GM12864 (cell line): ENCODE measurements at regions not wholly inside any gene's neighbourhood (a gene's known extent, or its start where the extent isn't known, plus 50 kb on each side); places are given as distances from the start of the nearest gene placed in this dataset.
"Not testable (repeated sequence)": the region's sequence is repeated elsewhere in the genome, so short reads cannot be mapped to it uniquely, and the experiment has no call there.

Experiments used
- DNase-seq: peaks from one replicate; pipeline ENCODE4 v3.0.0-alpha.2; 2011; ENCODE audit warnings: low read depth
- H3K4me3 ChIP-seq: 2 replicates; pipeline ENCODE4 v1.5.1; 2011; ENCODE audit warnings: mild to moderate bottlenecking, low read depth, low read length, control low read depth
- CTCF ChIP-seq: IDR thresholded peaks from 2 replicates; pipeline ENCODE4 v1.5.1; 2011; ENCODE audit warnings: low read depth, mild to moderate bottlenecking, moderate library complexity, low read length, control low read depth, inconsistent platforms; ENCODE audit errors: missing control alignments

GRCh38 chr14:92244805-92245204 lies 78.2 kb upstream of the SLC24A4 start:
- no peak for DNase-seq
- H3K4me3 ChIP-seq, result no peak overlapping the region
- TF ChIP-seq CTCF, result no peak

- DNase-seq, result no peak
- no peak overlapping the region for H3K4me3 ChIP-seq
- no peak for TF ChIP-seq CTCF
Measured at GRCh38 chr14:92247341-92247740, 75.6 kb upstream of the SLC24A4 start.

DNA sequence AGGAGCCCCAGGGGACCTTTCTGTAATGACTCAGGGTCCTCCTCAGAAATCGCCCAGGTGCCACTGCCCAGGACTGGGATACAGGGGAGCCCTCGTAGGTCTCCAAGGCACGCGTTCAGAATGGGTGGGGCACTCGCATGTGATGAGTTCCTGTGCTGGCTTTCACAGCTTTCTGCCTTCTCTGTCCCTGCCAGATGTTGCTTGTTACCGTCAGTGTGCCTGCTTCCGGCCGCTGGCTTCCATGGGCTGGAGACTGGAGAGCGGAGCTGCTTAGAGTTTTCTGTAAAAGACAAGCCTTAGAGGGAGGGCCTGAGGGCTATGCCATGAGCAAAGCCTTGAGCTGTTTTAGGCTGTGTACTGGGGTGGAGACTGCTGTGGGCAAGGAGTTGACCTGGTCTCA lies 75.0 kb upstream of the SLC24A4 start:
- DNase-seq, result no peak
- TF ChIP-seq CTCF, result no peak
- no peak overlapping the region for H3K4me3 ChIP-seq

- no peak for TF ChIP-seq CTCF
- DNase-seq, result no peak
- no peak overlapping the region for H3K4me3 ChIP-seq
Measured at GRCh38 chr14:92248696-92249095, 74.3 kb upstream of the SLC24A4 start.

GRCh38 chr14:92250366-92250765 lies 72.6 kb upstream of the SLC24A4 start:
- H3K4me3 ChIP-seq, DNase-seq: not testable (repeated sequence)

DNA sequence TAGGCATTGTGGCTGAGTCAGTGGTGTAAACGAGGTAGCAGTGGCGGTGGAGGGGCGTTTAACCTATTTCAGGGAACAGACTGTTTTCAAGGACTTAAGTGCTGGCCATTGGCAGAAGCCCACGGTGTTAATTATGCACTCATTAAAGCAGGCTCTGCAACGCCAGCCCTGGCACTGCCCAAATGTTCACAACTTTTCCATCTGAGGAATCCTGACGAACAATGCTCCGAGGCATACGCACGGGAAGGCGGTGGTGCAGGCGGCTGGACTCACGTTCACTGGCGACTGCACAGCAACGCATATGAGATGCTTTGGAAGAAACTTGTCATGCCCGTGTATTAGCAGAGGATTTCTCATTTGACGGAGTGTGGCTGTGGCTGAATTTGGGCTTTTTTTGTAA lies 70.6 kb upstream of the SLC24A4 start:
- DNase-seq, result no peak
- TF ChIP-seq CTCF, result no peak

GRCh38 chr14:92253381-92253894 lies 69.5 kb upstream of the SLC24A4 start:
- no peak for TF ChIP-seq CTCF
- no peak overlapping the region for H3K4me3 ChIP-seq
- no peak for DNase-seq

More for the DNA sequence above, 70.6 kb upstream of the SLC24A4 start:
- no peak overlapping the region for H3K4me3 ChIP-seq

- TF ChIP-seq CTCF, result no peak
- no peak overlapping the region for H3K4me3 ChIP-seq
- DNase-seq, result no peak
Measured at GRCh38 chr14:92254786-92255185, 68.2 kb upstream of the SLC24A4 start.
